Testis (tissue), 2 donors: ENCODE measurements at regions not wholly inside any gene's neighbourhood (a gene's known extent, or its start where the extent isn't known, plus 50 kb on each side); places are given as distances from the start of the nearest gene placed in this dataset.

ENCODE experiments used
- POLR2A ChIP-seq: fragments of 450-650 bp; IDR thresholded peaks from one replicate; pipeline ENCODE4 v1.6.1; 2017; ENCODE audit warnings: antibody characterized with exemption, mild to moderate bottlenecking, moderate library complexity
- TF ChIP-seq, protein P1 (sequence below), 3 experiments: fragments of 450-650 bp in 2 of 3; fragments of 200-600 bp in 1 of 3; sonication (generic) in 1 of 3; IDR thresholded peaks; one replicate each; pipeline ENCODE4 v1.5.1; 2016 to 2019; ENCODE audit warnings: antibody characterized with exemption in 3 of 3, mild to moderate bottlenecking in 2 of 3, moderate library complexity in 1 of 3

DNA sequence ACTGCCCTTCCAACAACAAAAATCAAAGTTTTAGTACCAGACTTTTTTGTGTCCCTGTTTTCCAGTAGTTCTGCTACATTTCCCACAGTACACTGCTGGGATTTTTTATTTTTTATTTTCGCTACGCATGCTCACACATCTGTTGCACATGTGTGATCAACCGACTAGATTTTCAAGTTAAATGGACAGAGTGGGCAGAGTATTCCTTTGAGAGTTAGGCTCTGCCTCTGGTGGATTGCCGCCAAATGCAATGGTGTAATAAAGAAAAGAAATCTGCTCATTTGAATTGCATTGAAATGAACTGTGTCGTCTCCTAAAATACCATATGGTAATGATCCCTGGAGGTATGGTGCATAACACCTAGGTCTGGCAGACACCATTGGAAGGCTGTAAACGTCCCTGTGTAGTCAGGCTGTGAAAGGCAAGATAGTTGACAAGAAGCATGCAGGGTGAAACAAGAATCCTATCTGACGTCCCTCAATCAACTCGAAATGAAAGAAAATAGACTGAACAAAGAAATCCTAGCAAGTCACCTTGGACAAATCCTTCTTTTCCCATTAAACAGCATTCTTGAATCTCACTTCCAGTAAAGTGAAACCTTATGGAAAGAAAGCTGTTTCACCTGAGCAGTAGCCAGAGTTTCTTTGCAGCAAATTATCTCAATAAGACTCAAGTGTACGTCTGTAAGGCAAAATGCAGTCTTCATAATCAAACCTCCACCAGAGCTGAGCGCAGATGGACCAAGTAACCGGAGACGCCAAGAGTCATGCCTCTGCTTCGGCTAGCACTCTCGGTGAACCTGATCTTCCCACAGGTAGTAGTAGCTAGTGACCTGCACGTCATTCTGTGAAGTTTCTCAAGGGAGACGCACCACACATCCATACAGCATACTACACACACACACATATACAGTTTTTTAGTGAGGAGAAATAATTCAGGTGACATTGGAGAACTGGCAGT, 357.3 kb downstream of the CRPPA start:
- no peak for TF ChIP-seq POLR2A
- TF ChIP-seq, protein P1, sequence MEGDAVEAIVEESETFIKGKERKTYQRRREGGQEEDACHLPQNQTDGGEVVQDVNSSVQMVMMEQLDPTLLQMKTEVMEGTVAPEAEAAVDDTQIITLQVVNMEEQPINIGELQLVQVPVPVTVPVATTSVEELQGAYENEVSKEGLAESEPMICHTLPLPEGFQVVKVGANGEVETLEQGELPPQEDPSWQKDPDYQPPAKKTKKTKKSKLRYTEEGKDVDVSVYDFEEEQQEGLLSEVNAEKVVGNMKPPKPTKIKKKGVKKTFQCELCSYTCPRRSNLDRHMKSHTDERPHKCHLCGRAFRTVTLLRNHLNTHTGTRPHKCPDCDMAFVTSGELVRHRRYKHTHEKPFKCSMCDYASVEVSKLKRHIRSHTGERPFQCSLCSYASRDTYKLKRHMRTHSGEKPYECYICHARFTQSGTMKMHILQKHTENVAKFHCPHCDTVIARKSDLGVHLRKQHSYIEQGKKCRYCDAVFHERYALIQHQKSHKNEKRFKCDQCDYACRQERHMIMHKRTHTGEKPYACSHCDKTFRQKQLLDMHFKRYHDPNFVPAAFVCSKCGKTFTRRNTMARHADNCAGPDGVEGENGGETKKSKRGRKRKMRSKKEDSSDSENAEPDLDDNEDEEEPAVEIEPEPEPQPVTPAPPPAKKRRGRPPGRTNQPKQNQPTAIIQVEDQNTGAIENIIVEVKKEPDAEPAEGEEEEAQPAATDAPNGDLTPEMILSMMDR (IDR thresholded peaks at IDR 0.05), result no peak
